T-cell (primary cell): ENCODE measurements at regions not wholly inside any gene's neighbourhood (a gene's known extent, or its start where the extent isn't known, plus 50 kb on each side); places are given as distances from the start of the nearest gene placed in this dataset.

Experiments
- ATAC-seq, 4 experiments: fragments of 200-7000 bp in 3 of 4; fragments of 150-1000 bp in 1 of 4; cut with Tn5 transposase; replicated peaks in 1 of 4; 1 replicate in 3 of 4; 2 replicates in 1 of 4; pipeline ENCODE4 v1.10.0; 2021; ENCODE audit warnings: moderate library complexity in 3 of 4, mild to moderate bottlenecking in 2 of 4, moderate number of reproducible peaks in 1 of 4
- CTCF ChIA-PET, 2 donors: fragments of 300-600 bp; sonication (Branson Sonifier 250); formaldehyde crosslinking; loops; one replicate each; lab custom pipeline; 2022; ENCODE audit warnings: antibody characterized with exemption in 2 of 2; lab: Charles Lee
- POLR2A ChIA-PET, 2 donors: fragments of 300-600 bp; sonication (Branson Sonifier 250); formaldehyde crosslinking; loops; one replicate each; lab custom pipeline; 2022; ENCODE audit warnings: antibody characterized with exemption in 2 of 2; lab: Charles Lee
- DNase-seq, 35 experiments: peaks; one replicate each; pipeline versions ENCODE4 v3.0.0 to v3.0.0-alpha.2; 2013 to 2023
- H3K27ac ChIP-seq: one replicate; pipeline ENCODE4 v1.5.1; 2013; ENCODE audit warnings: low read length
- H3K27me3 ChIP-seq, 2 experiments: replicated peaks in 1 of 2; 1 replicate in 1 of 2; 2 replicates in 1 of 2; pipeline versions ENCODE4 v1.6.1 to v1.7.0; 2013; ENCODE audit warnings: low read length in 1 of 2, mixed read lengths in 1 of 2; ENCODE audit not compliant: control insufficient read depth in 2 of 2, insufficient read depth in 2 of 2; ENCODE audit errors: extremely low read depth in 1 of 2
- H3K36me3 ChIP-seq, 2 donors: 1 replicate in 1 of 2; 2 replicates in 1 of 2; pipeline versions ENCODE4 v1.6.1 to v1.7.0; 2013; ENCODE audit warnings: low read length in 1 of 2; ENCODE audit not compliant: control insufficient read depth in 2 of 2, insufficient read depth in 1 of 2; ENCODE audit errors: extremely low read depth in 1 of 2
- H3K4me1 ChIP-seq, 2 experiments: 1 replicate in 1 of 2; 2 replicates in 1 of 2; pipeline versions ENCODE4 v1.6.1 to v1.7.0; 2013; ENCODE audit warnings: low read length in 2 of 2, mixed read lengths in 1 of 2; ENCODE audit not compliant: insufficient read depth in 2 of 2, control insufficient read depth in 1 of 2; ENCODE audit errors: extremely low read depth in 1 of 2
- H3K4me3 ChIP-seq, 2 donors: 1 replicate in 1 of 2; 2 replicates in 1 of 2; pipeline versions ENCODE4 v1.5.1 to v1.7.0; 2013; ENCODE audit warnings: mild to moderate bottlenecking in 2 of 2, low read length in 1 of 2, moderate library complexity in 1 of 2; ENCODE audit not compliant: control insufficient read depth in 1 of 2; ENCODE audit errors: extremely low read depth in 1 of 2
- H3K9me3 ChIP-seq: 2 replicates; pipeline ENCODE4 v1.7.0; 2013
- H3K27ac Mint-ChIP-seq, 2 donors: one replicate each; pipeline ENCODE4 v1.8.0; 2020 to 2021; ENCODE audit warnings: mild to moderate bottlenecking in 2 of 2, mixed read lengths in 2 of 2
- H3K27me3 Mint-ChIP-seq, 2 donors: one replicate each; pipeline ENCODE4 v1.8.0; 2021 to 2022; ENCODE audit warnings: mixed read lengths in 2 of 2
- H3K36me3 Mint-ChIP-seq: one replicate; pipeline ENCODE4 v1.8.0; 2021; ENCODE audit warnings: mixed read lengths
- H3K4me1 Mint-ChIP-seq, 3 donors: one replicate each; pipeline ENCODE4 v1.8.0; 2020 to 2022; ENCODE audit warnings: mixed read lengths in 3 of 3, mild to moderate bottlenecking in 1 of 3
- H3K4me3 Mint-ChIP-seq, 3 donors: one replicate each; pipeline ENCODE4 v1.8.0; 2020 to 2022; ENCODE audit warnings: mild to moderate bottlenecking in 3 of 3, mixed read lengths in 3 of 3, moderate library complexity in 3 of 3
- H3K9me3 Mint-ChIP-seq, 3 donors: one replicate each; pipeline ENCODE4 v1.8.0; 2020 to 2022; ENCODE audit warnings: mixed read lengths in 3 of 3
- WGBS: methylation state at CpG from one replicate; pipeline ENCODE4 v1.1.5; 2013; ENCODE audit warnings: missing lambda C conversion rate; ENCODE audit not compliant: insufficient coverage; 5-methylcytosine and 5-hydroxymethylcytosine counted together

DNA sequence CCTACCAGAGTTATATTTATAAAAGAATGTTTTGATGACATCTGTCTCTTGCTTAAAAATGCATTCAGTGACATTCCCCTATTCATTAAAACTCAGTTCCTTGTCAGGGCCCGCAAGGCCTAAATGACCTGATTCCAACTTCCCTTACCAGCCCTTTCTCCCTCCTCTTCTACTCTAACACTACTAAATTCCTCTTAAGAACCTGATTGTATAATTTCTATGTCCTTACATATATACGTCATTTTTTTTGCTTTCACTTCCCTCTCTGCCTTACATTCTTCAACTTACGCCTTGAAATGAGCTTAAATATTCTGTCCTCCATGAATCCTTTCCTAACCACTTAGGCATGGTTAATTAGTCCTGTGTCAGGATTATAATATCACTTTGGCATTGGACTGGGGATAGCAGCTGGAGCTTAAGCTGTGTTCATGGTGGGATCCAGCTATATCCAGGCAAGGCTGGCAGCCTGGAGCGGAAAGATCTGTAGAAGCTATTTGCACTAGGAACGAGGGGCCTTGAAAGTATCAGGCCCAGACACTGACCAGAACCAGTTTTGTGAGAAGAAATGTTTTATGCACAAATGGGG is 360.2 kb upstream of the PTBP2 start:
- H3K36me3 Mint-ChIP-seq: no peaks in the 10 kb centered on the region
- Histone ChIP-seq H3K9me3 (no peaks in the 10 kb centered on the region), H3K27me3 (no peaks in the 10 kb centered on the region), H3K27ac (no peak overlapping the region), H3K4me3 (no peak overlapping the region), H3K4me1 (no peaks in the 10 kb centered on the region), H3K36me3 (no peaks in the 10 kb centered on the region)
- no peaks in the 10 kb centered on the region for H3K27me3 Mint-ChIP-seq
- 100% methylated on average over 2 of the region's 5 CpGs for WGBS
- no peak overlapping the region for H3K27ac Mint-ChIP-seq
- ATAC-seq: no peak
- POLR2A ChIA-PET: no interaction called here
- peaks cover 0 to 12% (median 0%) of the 10 kb centered on the region in 3 donors for H3K9me3 Mint-ChIP-seq
- CTCF ChIA-PET: no interaction called here
- H3K4me3 Mint-ChIP-seq: no peak overlapping the region
- H3K4me1 Mint-ChIP-seq: no peaks in the 10 kb centered on the region
- DNase-seq: no peak

DNA sequence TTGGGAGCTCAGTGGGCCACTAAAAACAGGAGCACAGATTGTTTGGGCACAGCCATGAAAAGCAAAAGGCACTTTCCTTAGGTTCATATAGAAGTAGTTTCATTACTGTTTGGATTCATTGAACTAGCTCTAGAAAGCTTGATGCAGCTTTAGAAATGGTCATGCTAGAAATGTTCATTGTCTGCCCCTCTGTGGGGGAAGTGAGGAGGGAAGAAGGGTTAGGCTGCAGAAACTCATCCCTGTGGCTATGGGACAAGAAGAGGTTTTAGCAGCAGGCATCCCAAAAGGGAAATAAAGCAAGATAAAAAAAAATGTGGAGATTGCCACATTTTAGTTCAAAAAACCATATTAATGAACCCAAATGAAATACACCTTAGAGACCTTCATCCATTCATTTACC is 359.6 kb upstream of the PTBP2 start:
- H3K9me3 ChIP-seq: no peaks in the 10 kb centered on the region
- no peak overlapping the region for H3K4me3 ChIP-seq
- DNase-seq (no peak), ATAC-seq (no peak)
- Mint-ChIP-seq H3K27me3 (no peaks in the 10 kb centered on the region), H3K36me3 (no peaks in the 10 kb centered on the region), H3K9me3 (peaks cover 0 to 12% (median 0%) of the 10 kb centered on the region in 3 donors), H3K4me1 (no peaks in the 10 kb centered on the region), H3K27ac (no peak overlapping the region), H3K4me3 (no peak overlapping the region)
- ChIA-PET POLR2A (no interaction called here), CTCF (no interaction called here)
- no peaks in the 10 kb centered on the region for H3K4me1 ChIP-seq
- no peaks in the 10 kb centered on the region for H3K27me3 ChIP-seq
- no peak overlapping the region for H3K27ac ChIP-seq
- no peaks in the 10 kb centered on the region for H3K36me3 ChIP-seq

DNA sequence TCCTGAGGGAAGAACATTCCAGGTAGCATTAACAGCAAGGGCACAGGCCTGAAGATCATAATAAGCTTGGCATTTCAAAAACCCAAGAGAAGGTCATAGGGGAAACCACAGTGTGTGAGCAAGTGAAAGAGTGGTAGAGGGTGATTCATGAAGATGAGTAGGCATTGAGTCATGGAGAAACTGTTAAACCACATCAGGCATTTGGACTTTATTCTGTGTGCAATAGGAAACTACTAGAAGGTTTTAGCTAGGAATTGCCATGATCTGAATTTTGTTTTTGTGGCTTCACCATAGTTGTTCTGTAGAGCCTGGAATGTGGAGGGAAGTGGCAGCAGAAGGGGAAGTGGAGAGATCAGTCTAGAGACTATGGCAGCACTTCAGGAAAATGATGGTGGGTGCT is 359.0 kb upstream of the PTBP2 start:
- ATAC-seq: no peak

DNA sequence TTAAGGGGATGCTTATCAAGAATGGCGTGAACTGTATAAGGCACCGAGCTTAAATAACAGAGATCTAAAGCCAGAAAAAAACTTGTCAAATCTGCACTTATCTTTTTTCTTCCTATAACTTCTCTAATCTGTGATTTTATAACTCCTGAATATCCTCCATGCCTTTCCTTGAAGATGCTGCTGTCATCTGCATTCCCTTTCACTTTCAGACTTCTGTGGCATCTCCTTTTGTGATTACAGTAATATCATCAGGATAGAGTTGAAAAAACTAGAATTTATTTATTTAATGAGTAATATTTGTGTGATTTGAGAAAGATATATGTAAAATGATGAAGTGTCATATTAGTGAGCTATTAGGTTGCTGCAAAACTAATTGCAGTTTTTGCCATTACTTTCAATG is 357.8 kb upstream of the PTBP2 start:
- Mint-ChIP-seq H3K36me3 (no peaks in the 10 kb centered on the region), H3K4me3 (no peak overlapping the region), H3K4me1 (no peaks in the 10 kb centered on the region), H3K9me3 (peaks cover 0 to 12% (median 0%) of the 10 kb centered on the region in 3 donors), H3K27me3 (no peaks in the 10 kb centered on the region), H3K27ac (no peak overlapping the region)
- Histone ChIP-seq H3K9me3 (no peaks in the 10 kb centered on the region), H3K27ac (no peak overlapping the region), H3K4me1 (no peaks in the 10 kb centered on the region), H3K27me3 (no peaks in the 10 kb centered on the region), H3K36me3 (no peaks in the 10 kb centered on the region), H3K4me3 (no peak overlapping the region)
- ChIA-PET POLR2A (no interaction called here), CTCF (no interaction called here)
- WGBS: no CpG with 5 or more reads among the region's 2 CpGs
- ATAC-seq (no peak), DNase-seq (no peak)

More for the DNA sequence above, 359.0 kb upstream of the PTBP2 start:
- H3K4me3 ChIP-seq: no peak overlapping the region
- Mint-ChIP-seq H3K27ac (no peak overlapping the region), H3K36me3 (no peaks in the 10 kb centered on the region), H3K4me3 (no peak overlapping the region), H3K4me1 (no peaks in the 10 kb centered on the region), H3K27me3 (no peaks in the 10 kb centered on the region), H3K9me3 (peaks cover 0 to 12% (median 0%) of the 10 kb centered on the region in 3 donors)
- ChIA-PET CTCF (no interaction called here), POLR2A (no interaction called here)
- H3K27ac ChIP-seq: no peak overlapping the region
- H3K27me3 ChIP-seq: no peaks in the 10 kb centered on the region
- no peaks in the 10 kb centered on the region for H3K9me3 ChIP-seq
- H3K4me1 ChIP-seq: no peaks in the 10 kb centered on the region
- DNase-seq: no peak
- H3K36me3 ChIP-seq: no peaks in the 10 kb centered on the region

DNA sequence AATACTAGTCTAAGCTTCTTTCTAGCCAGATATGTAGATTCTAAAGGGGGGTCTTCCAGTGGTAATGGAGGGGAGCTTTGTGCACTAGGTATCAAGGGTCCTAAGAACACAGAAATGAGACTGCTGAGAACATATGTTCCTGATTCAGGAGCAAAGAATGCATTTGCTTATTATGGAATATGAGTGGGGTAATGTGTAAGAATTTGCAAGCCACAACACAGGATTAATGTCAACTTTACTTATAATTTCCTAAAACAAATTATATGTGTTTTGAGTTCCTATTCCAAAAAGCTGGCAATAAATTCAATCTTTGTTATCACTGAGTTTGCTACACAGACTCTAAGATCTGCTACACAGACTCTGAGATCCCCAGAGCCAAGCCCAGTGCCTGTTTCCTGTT is 357.0 kb upstream of the PTBP2 start:
- Histone ChIP-seq H3K4me3 (no peak overlapping the region), H3K27ac (no peak overlapping the region), H3K36me3 (no peaks in the 10 kb centered on the region), H3K9me3 (no peaks in the 10 kb centered on the region), H3K27me3 (no peaks in the 10 kb centered on the region), H3K4me1 (no peaks in the 10 kb centered on the region)
- no peaks in the 10 kb centered on the region for H3K27me3 Mint-ChIP-seq
- H3K27ac Mint-ChIP-seq: no peak overlapping the region
- ATAC-seq: no peak
- no peaks in the 10 kb centered on the region for H3K4me1 Mint-ChIP-seq
- ChIA-PET CTCF (no interaction called here), POLR2A (no interaction called here)
- no peak overlapping the region for H3K4me3 Mint-ChIP-seq
- H3K9me3 Mint-ChIP-seq: peaks cover 0 to 12% (median 0%) of the 10 kb centered on the region in 3 donors
- DNase-seq: no peak
- H3K36me3 Mint-ChIP-seq: no peaks in the 10 kb centered on the region

DNA sequence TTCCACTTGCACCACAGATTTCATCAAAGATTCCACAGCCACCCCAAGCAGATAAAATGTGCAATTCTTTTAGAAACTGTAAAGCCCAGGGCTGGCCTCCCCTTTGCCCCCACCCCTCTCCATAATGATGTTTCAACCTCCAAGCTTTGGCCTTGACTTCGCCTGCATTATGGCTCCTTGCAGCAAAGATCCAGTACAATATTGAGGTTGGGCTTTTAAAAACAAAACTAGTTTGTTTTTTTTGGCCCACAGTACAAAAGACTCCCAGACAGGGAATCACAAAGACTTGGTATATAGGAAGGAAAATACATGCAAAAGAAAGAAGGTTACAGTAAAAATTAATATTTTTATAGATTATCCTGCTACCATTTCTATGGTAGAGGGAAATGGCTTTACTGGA is 356.5 kb upstream of the PTBP2 start:
- ChIA-PET CTCF (no interaction called here), POLR2A (no interaction called here)
- no peaks in the 10 kb centered on the region for H3K27me3 Mint-ChIP-seq
- H3K36me3 ChIP-seq: no peaks in the 10 kb centered on the region
- H3K27ac ChIP-seq: no peak overlapping the region
- no CpG with 5 or more reads among the region's 1 CpG for WGBS
- ATAC-seq: no peak
- H3K27me3 ChIP-seq: no peaks in the 10 kb centered on the region
- H3K4me3 ChIP-seq: no peak overlapping the region
- DNase-seq: no peak
- no peak overlapping the region for H3K27ac Mint-ChIP-seq
- H3K4me3 Mint-ChIP-seq: no peak overlapping the region
- no peaks in the 10 kb centered on the region for H3K9me3 ChIP-seq
- H3K4me1 ChIP-seq: no peaks in the 10 kb centered on the region
- H3K4me1 Mint-ChIP-seq: no peaks in the 10 kb centered on the region
- peaks cover 0 to 12% (median 0%) of the 10 kb centered on the region in 3 donors for H3K9me3 Mint-ChIP-seq
- H3K36me3 Mint-ChIP-seq: no peaks in the 10 kb centered on the region
